ENCODE measurements at regions not wholly inside any gene's neighbourhood (a gene's known extent, or its start where the extent isn't known, plus 50 kb on each side); places are given as distances from the start of the nearest gene placed in this dataset.

GRCh38 chr6:135567375-135568083 lies 70.0 kb upstream of the AHI1 start:
- no peak overlapping the region for H3K27ac ChIP-seq (ENCODE audit: low read depth in 1 of 2, low read length in 2 of 2)
- peaks cover 0 to 1% (median 0%) of the 10 kb centered on the region in 4 donors for H3K4me1 ChIP-seq (ENCODE audit: control insufficient read depth in 4 of 4, insufficient read depth in 4 of 4, low read length in 3 of 4)
- H3K27me3 ChIP-seq (ENCODE audit: control insufficient read depth in 4 of 4, insufficient read depth in 4 of 4, low read length in 3 of 4): no peaks in the 10 kb centered on the region
- no peak for TF ChIP-seq HNF4G (IDR thresholded peaks at IDR 0.05)
- no peak for TF ChIP-seq GABPA (IDR thresholded peaks at IDR 0.05 in 1 of 2, conservative IDR thresholded peaks at IDR 0.05 in 1 of 2)
- TF ChIP-seq ZBTB33 (IDR thresholded peaks at IDR 0.05): no peak
- no peak for TF ChIP-seq SP1 (IDR thresholded peaks at IDR 0.05)
- no peak for TF ChIP-seq HNF4A (conservative IDR thresholded peaks at IDR 0.05)
- no peak for TF ChIP-seq YY1 (IDR thresholded peaks at IDR 0.05)
- no peak for TF ChIP-seq CTCF (IDR thresholded peaks at IDR 0.05; ENCODE audit: low read depth, low read length, missing input control)
- TF ChIP-seq MAX (IDR thresholded peaks at IDR 0.05): no peak
- no peak for TF ChIP-seq RAD21 (IDR thresholded peaks at IDR 0.05)
- TF ChIP-seq FOXA1 (IDR thresholded peaks at IDR 0.05): no peak
- TF ChIP-seq NR2F2 (IDR thresholded peaks at IDR 0.05): no peak
- TF ChIP-seq ATF3 (IDR thresholded peaks at IDR 0.05): no peak
- no peak for TF ChIP-seq EGR1 (IDR thresholded peaks at IDR 0.05; ENCODE audit: low read depth in 2 of 2)
- no peak for TF ChIP-seq TAF1 (conservative IDR thresholded peaks at IDR 0.05)
- no peak for TF ChIP-seq REST (IDR thresholded peaks at IDR 0.05)
- TF ChIP-seq FOXA2 (IDR thresholded peaks at IDR 0.05): no peak
- no peak for TF ChIP-seq JUND (IDR thresholded peaks at IDR 0.05)
- no peak for TF ChIP-seq RXRA (IDR thresholded peaks at IDR 0.05)
- H3K9ac ChIP-seq (ENCODE audit: low read depth in 1 of 2, low read length in 2 of 2): no peak overlapping the region
- no peak for DNase-seq (ENCODE audit: low spot score)
- no peak overlapping the region for H3K4me3 ChIP-seq (ENCODE audit: low read depth in 1 of 3, low read length in 3 of 3)
- 73% methylated on average over 2 of the region's 2 CpGs for WGBS
- H3K9me3 ChIP-seq (ENCODE audit: control insufficient read depth in 4 of 4, low read length in 3 of 4): no peaks in the 10 kb centered on the region
- H3K36me3 ChIP-seq (ENCODE audit: control insufficient read depth in 4 of 4, insufficient read depth in 3 of 4, low read depth in 1 of 4, low read length in 3 of 4): no peaks in the 10 kb centered on the region
